ENCODE measurements at regions not wholly inside any gene's neighbourhood (a gene's known extent, or its start where the extent isn't known, plus 50 kb on each side); places are given as distances from the start of the nearest gene placed in this dataset.

GRCh38 chr2:236984046-236984445 lies 101.6 kb upstream of the COPS8 start:
- Mint-ChIP-seq H3K36me3 (ENCODE audit: low read depth) (no peaks in the 10 kb centered on the region), H3K27ac (no peak overlapping the region), H3K4me1 (ENCODE audit: low read depth) (no peaks in the 10 kb centered on the region), H3K4me3 (no peak overlapping the region), H3K9me3 (peaks cover 3% of the 10 kb centered on the region; the same call in 1 of the 2 replicates), H3K27me3 (ENCODE audit: insufficient read depth) (peaks cover 12% of the 10 kb centered on the region)
- no peak for DNase-seq
- no peak for TF ChIP-seq CTCF (IDR thresholded peaks at IDR 0.05)

- Mint-ChIP-seq H3K27me3 (ENCODE audit: insufficient read depth) (peaks cover 13% of the 10 kb centered on the region), H3K27ac (no peak overlapping the region), H3K9me3 (peaks cover 3% of the 10 kb centered on the region; the same call in 1 of the 2 replicates), H3K36me3 (ENCODE audit: low read depth) (no peaks in the 10 kb centered on the region), H3K4me1 (ENCODE audit: low read depth) (no peaks in the 10 kb centered on the region), H3K4me3 (no peak overlapping the region)
- TF ChIP-seq CTCF (IDR thresholded peaks at IDR 0.05) = no peak
- DNase-seq = no peak
These were observed 99.8 kb upstream of the COPS8 start for GRCh38 chr2:236985761-236986339.

GRCh38 chr2:236986524-236987330 lies 99.0 kb upstream of the COPS8 start:
- no peaks in the 10 kb centered on the region for H3K4me1 Mint-ChIP-seq (ENCODE audit: low read depth)
- no peak for TF ChIP-seq CTCF (IDR thresholded peaks at IDR 0.05)
- no peak for DNase-seq
- peaks cover 3% of the 10 kb centered on the region; the same call in 1 of the 2 replicates for H3K9me3 Mint-ChIP-seq
- H3K27me3 Mint-ChIP-seq (ENCODE audit: insufficient read depth) = peaks cover 12% of the 10 kb centered on the region
- no peak overlapping the region for H3K27ac Mint-ChIP-seq
- H3K4me3 Mint-ChIP-seq = no peak overlapping the region
- H3K36me3 Mint-ChIP-seq (ENCODE audit: low read depth) = no peaks in the 10 kb centered on the region

GRCh38 chr2:236988216-236988615 lies 97.5 kb upstream of the COPS8 start:
- Mint-ChIP-seq H3K9me3 (no peaks in the 10 kb centered on the region), H3K4me1 (ENCODE audit: low read depth) (no peaks in the 10 kb centered on the region), H3K36me3 (ENCODE audit: low read depth) (no peaks in the 10 kb centered on the region), H3K27ac (no peak overlapping the region), H3K27me3 (ENCODE audit: insufficient read depth) (peaks cover 13% of the 10 kb centered on the region), H3K4me3 (no peak overlapping the region)
- no peak for DNase-seq
- TF ChIP-seq CTCF (IDR thresholded peaks at IDR 0.05) = no peak

GRCh38 chr2:236988690-236989624 lies 96.7 kb upstream of the COPS8 start:
- peaks cover 13% of the 10 kb centered on the region for H3K27me3 Mint-ChIP-seq (ENCODE audit: insufficient read depth)
- no peaks in the 10 kb centered on the region for H3K4me1 Mint-ChIP-seq (ENCODE audit: low read depth)
- no peaks in the 10 kb centered on the region for H3K9me3 Mint-ChIP-seq
- no peak for TF ChIP-seq CTCF (IDR thresholded peaks at IDR 0.05)
- no peaks in the 10 kb centered on the region for H3K36me3 Mint-ChIP-seq (ENCODE audit: low read depth)
- H3K4me3 Mint-ChIP-seq = no peak overlapping the region
- H3K27ac Mint-ChIP-seq = no peak overlapping the region
- no peak for DNase-seq

Measured in HFFc6 (cell line).